Mesenchymal stem cell (in vitro differentiated cells and primary cell): ENCODE measurements at regions not wholly inside any gene's neighbourhood (a gene's known extent, or its start where the extent isn't known, plus 50 kb on each side); places are given as distances from the start of the nearest gene placed in this dataset.

ENCODE experiments used
- DNase-seq: peaks from one replicate; pipeline ENCODE4 v3.0.0-alpha.2; 2013
- H2AFZ ChIP-seq: one replicate; pipeline ENCODE4 v1.6.1; 2013; ENCODE audit warnings: low read depth, mild to moderate bottlenecking, control low read depth, inconsistent platforms, low read length, moderate library complexity
- H2AK5ac ChIP-seq: 2 replicates; pipeline ENCODE4 v1.6.1; 2013; ENCODE audit warnings: low read length, moderate library complexity, mild to moderate bottlenecking, inconsistent platforms; ENCODE audit not compliant: severe bottlenecking
- H2BK120ac ChIP-seq: one replicate; pipeline ENCODE4 v1.6.1; 2013; ENCODE audit warnings: low read depth, mild to moderate bottlenecking, inconsistent platforms, low read length, moderate library complexity
- H2BK12ac ChIP-seq, 2 experiments: one replicate each; pipeline ENCODE4 v1.6.1; 2013; ENCODE audit warnings: inconsistent platforms in 2 of 2, low read length in 2 of 2, mild to moderate bottlenecking in 2 of 2, moderate library complexity in 2 of 2, control low read depth in 1 of 2
- H2BK15ac ChIP-seq: one replicate; pipeline ENCODE4 v1.6.1; 2013; ENCODE audit warnings: mild to moderate bottlenecking, low read depth, inconsistent platforms; ENCODE audit not compliant: poor library complexity, severe bottlenecking
- H2BK5ac ChIP-seq: 2 replicates; pipeline ENCODE4 v1.6.1; 2013; ENCODE audit warnings: low read depth, mild to moderate bottlenecking, low read length, control low read depth, inconsistent platforms; ENCODE audit not compliant: poor library complexity, severe bottlenecking
- H3K14ac ChIP-seq, 2 experiments: one replicate each; pipeline ENCODE4 v1.6.1; 2013; ENCODE audit warnings: inconsistent platforms in 2 of 2, low read length in 2 of 2, control low read depth in 1 of 2, mild to moderate bottlenecking in 1 of 2, moderate library complexity in 1 of 2
- H3K18ac ChIP-seq, 2 experiments: one replicate each; pipeline ENCODE4 v1.6.1; 2013; ENCODE audit warnings: inconsistent platforms in 2 of 2, low read length in 2 of 2, control low read depth in 1 of 2, low read depth in 1 of 2, mild to moderate bottlenecking in 1 of 2
- H3K23ac ChIP-seq, 2 experiments: one replicate each; pipeline ENCODE4 v1.6.1; 2013; ENCODE audit warnings: inconsistent platforms in 2 of 2, low read length in 2 of 2, mild to moderate bottlenecking in 2 of 2, moderate library complexity in 2 of 2, control low read depth in 1 of 2
- H3K27ac ChIP-seq: 2 replicates; pipeline ENCODE4 v1.5.1; 2013; ENCODE audit warnings: mild to moderate bottlenecking, moderate library complexity, low read length, control low read depth, inconsistent platforms; ENCODE audit not compliant: poor library complexity, severe bottlenecking
- H3K27me3 ChIP-seq, 2 experiments: 2 replicates each; pipeline versions ENCODE4 v1.6.1 to v1.7.0; 2013; ENCODE audit warnings: low read length in 2 of 2, mild to moderate bottlenecking in 2 of 2, moderate library complexity in 2 of 2, control low read depth in 1 of 2, inconsistent platforms in 1 of 2; ENCODE audit not compliant: control insufficient read depth in 1 of 2, insufficient read depth in 1 of 2
- H3K36me3 ChIP-seq, 2 experiments: 2 replicates each; pipeline versions ENCODE4 v1.6.1 to v1.7.0; 2013; ENCODE audit warnings: low read length in 2 of 2, control low read depth in 1 of 2, inconsistent platforms in 1 of 2, low read depth in 1 of 2, mild to moderate bottlenecking in 1 of 2; ENCODE audit not compliant: insufficient read depth in 2 of 2, control insufficient read depth in 1 of 2
- H3K4ac ChIP-seq, 2 experiments: one replicate each; pipeline ENCODE4 v1.6.1; 2013; ENCODE audit warnings: inconsistent platforms in 2 of 2, low read length in 2 of 2, mild to moderate bottlenecking in 2 of 2, moderate library complexity in 2 of 2, control low read depth in 1 of 2, low read depth in 1 of 2
- H3K4me1 ChIP-seq: 2 replicates; pipeline ENCODE4 v1.6.1; 2013; ENCODE audit warnings: low read depth, low read length, control low read depth; ENCODE audit not compliant: control insufficient read depth, insufficient read depth
- H3K4me2 ChIP-seq: 2 replicates; pipeline ENCODE4 v1.6.1; 2013; ENCODE audit warnings: low read length, mild to moderate bottlenecking, inconsistent platforms; ENCODE audit not compliant: poor library complexity, severe bottlenecking
- H3K4me3 ChIP-seq, 2 experiments: 2 replicates each; pipeline versions ENCODE4 v1.5.1 to v1.7.0; 2013; ENCODE audit warnings: low read length in 2 of 2, mild to moderate bottlenecking in 2 of 2, control low read depth in 1 of 2, low read depth in 1 of 2; ENCODE audit not compliant: insufficient read depth in 1 of 2
- H3K79me1 ChIP-seq: replicated peaks from 2 replicates; pipeline ENCODE4 v1.6.1; 2013; ENCODE audit warnings: mild to moderate bottlenecking, control low read depth, low read length, inconsistent platforms; ENCODE audit not compliant: poor library complexity, severe bottlenecking
- H3K9ac ChIP-seq: 2 replicates; pipeline ENCODE4 v1.7.0; 2013; ENCODE audit warnings: mild to moderate bottlenecking, low read length, moderate library complexity
- H3K9me3 ChIP-seq: 2 replicates; pipeline ENCODE4 v1.7.0; 2013; ENCODE audit warnings: mild to moderate bottlenecking, low read length; ENCODE audit not compliant: control insufficient read depth
- H4K8ac ChIP-seq: one replicate; pipeline ENCODE4 v1.6.1; 2013; ENCODE audit warnings: inconsistent platforms, mild to moderate bottlenecking, low read length, moderate library complexity
- H4K91ac ChIP-seq: one replicate; pipeline ENCODE4 v1.6.1; 2013; ENCODE audit warnings: mild to moderate bottlenecking, low read length, inconsistent platforms
- WGBS: methylation state at CpG from one replicate; pipeline ENCODE4 v1.1.7; 2013; ENCODE audit warnings: mixed read lengths; 5-methylcytosine and 5-hydroxymethylcytosine counted together

DNA sequence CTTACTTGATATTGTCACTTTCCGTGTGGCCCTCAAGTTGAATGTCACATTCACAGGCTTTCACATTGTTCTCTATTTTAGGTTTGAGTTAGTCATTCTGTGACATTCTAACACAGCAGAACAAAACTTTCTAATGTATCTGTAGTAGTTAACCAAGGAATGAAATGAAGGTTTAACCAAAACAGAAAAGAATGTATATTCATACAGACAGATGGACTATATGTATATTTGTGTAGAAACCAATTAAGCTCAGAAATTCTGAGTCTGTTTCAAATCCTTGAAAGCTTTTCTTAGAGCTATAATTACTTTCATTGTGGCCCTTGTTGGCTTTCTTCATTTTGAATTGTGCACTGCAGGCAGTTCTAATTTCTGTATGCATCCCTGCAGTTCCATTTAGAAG lies 654.7 kb downstream of the LRRC70 start:
- Histone ChIP-seq H3K9ac (no peak overlapping the region), H4K91ac (no peak overlapping the region), H3K36me3 (no peaks in the 10 kb centered on the region), H2BK15ac (no peak overlapping the region), H3K27me3 (no peaks in the 10 kb centered on the region), H2AK5ac (no peak overlapping the region), H3K4me1 (no peaks in the 10 kb centered on the region), H3K27ac (no peak overlapping the region), H4K8ac (no peak overlapping the region), H2BK120ac (no peak overlapping the region), H3K4ac (no peak overlapping the region), H3K23ac (no peak overlapping the region), H3K9me3 (no peaks in the 10 kb centered on the region), H3K18ac (no peak overlapping the region), H3K4me2 (no peak overlapping the region), H2AFZ (no peak overlapping the region), H2BK5ac (no peak overlapping the region), H2BK12ac (no peak overlapping the region), H3K4me3 (no peak overlapping the region), H3K79me1 (no peaks in the 10 kb centered on the region), H3K14ac (no peak overlapping the region)
- no CpG with 5 or more reads among the region's 1 CpG for WGBS
- no peak for DNase-seq

DNA sequence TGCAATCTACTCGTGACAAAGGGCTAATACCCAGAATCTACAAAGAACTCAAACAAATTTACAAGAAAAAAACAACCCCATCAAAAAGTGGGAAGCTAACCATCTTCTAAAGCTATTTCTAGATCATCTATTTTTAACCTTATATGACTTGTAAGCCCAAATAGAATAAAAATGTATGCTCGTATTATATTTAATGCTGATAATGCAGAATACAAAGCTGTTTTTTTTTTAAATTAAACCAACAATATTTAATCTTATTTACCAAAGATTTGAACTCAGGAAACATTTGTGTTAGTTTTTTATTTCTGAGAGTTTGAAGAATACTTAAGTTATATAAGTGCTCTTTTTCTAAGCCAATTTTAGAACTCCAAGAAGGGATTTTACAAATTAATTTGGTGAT lies 652.1 kb downstream of the LRRC70 start:
- Histone ChIP-seq H3K18ac (no peak overlapping the region), H4K8ac (no peak overlapping the region), H3K4me3 (no peak overlapping the region), H2BK120ac (no peak overlapping the region), H3K9ac (no peak overlapping the region), H3K23ac (no peak overlapping the region), H3K4ac (no peak overlapping the region), H4K91ac (no peak overlapping the region), H2BK12ac (no peak overlapping the region), H3K14ac (no peak overlapping the region), H3K27ac (no peak overlapping the region), H3K9me3 (no peaks in the 10 kb centered on the region), H2BK5ac (no peak overlapping the region), H3K36me3 (no peaks in the 10 kb centered on the region), H3K27me3 (no peaks in the 10 kb centered on the region), H2AFZ (no peak overlapping the region), H3K79me1 (no peaks in the 10 kb centered on the region), H3K4me1 (no peaks in the 10 kb centered on the region), H2BK15ac (no peak overlapping the region), H3K4me2 (no peak overlapping the region), H2AK5ac (no peak overlapping the region)
- 89% methylated on average over 1 of the region's 2 CpGs for WGBS
- DNase-seq, result no peak

DNA sequence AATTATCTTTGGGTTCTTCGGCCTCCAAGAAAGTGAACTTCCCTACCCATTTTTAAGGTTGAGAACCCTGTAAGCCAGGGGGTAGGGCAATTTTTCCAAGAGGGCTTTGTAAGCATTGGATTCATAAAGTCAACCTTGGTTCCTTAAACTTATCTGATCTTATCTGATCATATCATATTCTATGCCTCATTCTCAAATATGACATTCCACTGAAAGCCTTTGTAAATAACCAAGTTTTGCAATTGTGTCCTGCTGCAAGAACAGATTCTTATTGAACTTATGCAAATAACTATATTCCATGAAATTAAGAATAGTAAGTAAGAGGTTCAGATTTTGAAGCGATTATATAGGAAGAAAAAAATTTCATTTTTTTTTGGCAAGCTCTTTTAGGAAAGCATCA lies 649.5 kb downstream of the LRRC70 start:
- no peak for DNase-seq
- WGBS, result 83% methylated on average over 1 of the region's 2 CpGs
- H3K9me3 ChIP-seq, result no peaks in the 10 kb centered on the region

DNA sequence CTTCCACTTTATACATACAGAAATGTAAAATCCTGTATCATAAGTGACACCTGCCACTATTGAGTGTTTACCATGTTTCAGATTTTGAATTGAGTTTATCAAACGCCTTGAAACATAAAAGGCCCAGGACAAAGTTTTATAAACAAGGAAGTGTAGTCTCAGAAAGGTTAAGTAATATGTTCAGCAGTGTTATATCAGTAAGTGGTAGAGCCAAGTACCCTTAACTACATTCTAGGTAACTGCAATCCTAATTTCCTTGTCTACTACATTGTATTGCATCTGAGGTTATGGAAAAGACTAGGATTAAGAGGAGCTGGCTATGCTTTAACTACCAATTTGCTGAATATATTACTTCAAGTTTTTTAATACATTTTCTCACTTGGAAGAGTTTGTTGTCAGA lies 641.6 kb downstream of the LRRC70 start:
- 100% methylated on average over 1 of the region's 1 CpG for WGBS
- Histone ChIP-seq H2BK12ac (no peak overlapping the region), H3K14ac (no peak overlapping the region), H3K36me3 (no peaks in the 10 kb centered on the region), H2BK15ac (no peak overlapping the region), H3K23ac (no peak overlapping the region), H2AK5ac (no peak overlapping the region), H3K79me1 (no peaks in the 10 kb centered on the region), H4K91ac (no peak overlapping the region), H2BK120ac (no peak overlapping the region), H3K4me2 (no peak overlapping the region), H3K4ac (no peak overlapping the region), H3K9me3 (no peaks in the 10 kb centered on the region), H3K18ac (no peak overlapping the region), H3K4me3 (no peak overlapping the region), H2AFZ (no peak overlapping the region), H3K4me1 (no peaks in the 10 kb centered on the region), H4K8ac (no peak overlapping the region), H3K27ac (no peak overlapping the region), H3K27me3 (no peaks in the 10 kb centered on the region), H3K9ac (no peak overlapping the region), H2BK5ac (no peak overlapping the region)
- DNase-seq, result no peak

More for the DNA sequence above, 649.5 kb downstream of the LRRC70 start:
- Histone ChIP-seq H2AFZ (no peak overlapping the region), H3K18ac (no peak overlapping the region), H3K4me3 (no peak overlapping the region), H4K8ac (no peak overlapping the region), H2BK12ac (no peak overlapping the region), H3K4ac (no peak overlapping the region), H3K4me2 (no peak overlapping the region), H4K91ac (no peak overlapping the region), H3K4me1 (no peaks in the 10 kb centered on the region), H3K27ac (no peak overlapping the region), H3K23ac (no peak overlapping the region), H3K14ac (no peak overlapping the region), H3K27me3 (no peaks in the 10 kb centered on the region), H3K79me1 (no peaks in the 10 kb centered on the region), H2AK5ac (no peak overlapping the region), H3K9ac (no peak overlapping the region), H2BK5ac (no peak overlapping the region), H2BK15ac (no peak overlapping the region), H3K36me3 (no peaks in the 10 kb centered on the region), H2BK120ac (no peak overlapping the region)
